Spinal cord (tissue), 9 donors: ENCODE measurements at regions not wholly inside any gene's neighbourhood (a gene's known extent, or its start where the extent isn't known, plus 50 kb on each side); places are given as distances from the start of the nearest gene placed in this dataset.

Experiments
- DNase-seq, 6 donors: peaks; one replicate each; pipeline versions ENCODE4 v3.0.0 to v3.0.0-alpha.2; 2013 to 2015; ENCODE audit warnings: low spot score in 6 of 6, low read depth in 4 of 6
- H3K27ac ChIP-seq: one replicate; pipeline ENCODE4 v1.5.1; 2013; ENCODE audit warnings: low read depth, low read length, control low read depth
- H3K27me3 ChIP-seq: one replicate; pipeline ENCODE4 v1.6.1; 2013; ENCODE audit warnings: low read length; ENCODE audit not compliant: control insufficient read depth, insufficient read depth
- H3K36me3 ChIP-seq: one replicate; pipeline ENCODE4 v1.6.1; 2013; ENCODE audit warnings: low read length; ENCODE audit not compliant: control insufficient read depth, insufficient read depth
- H3K4me1 ChIP-seq: one replicate; pipeline ENCODE4 v1.6.1; 2013; ENCODE audit warnings: low read length; ENCODE audit not compliant: control insufficient read depth, insufficient read depth
- H3K4me3 ChIP-seq: one replicate; pipeline ENCODE4 v1.5.1; 2013; ENCODE audit warnings: low read depth, low read length, control low read depth
- H3K9me3 ChIP-seq: one replicate; pipeline ENCODE4 v1.6.1; 2013; ENCODE audit warnings: low read length; ENCODE audit not compliant: control insufficient read depth, insufficient read depth
- WGBS: methylation state at CpG from one replicate; pipeline ENCODE4 v1.1.5; 2013; ENCODE audit warnings: missing lambda C conversion rate; ENCODE audit not compliant: insufficient coverage; 5-methylcytosine and 5-hydroxymethylcytosine counted together
- donor health status: healthy.

DNA sequence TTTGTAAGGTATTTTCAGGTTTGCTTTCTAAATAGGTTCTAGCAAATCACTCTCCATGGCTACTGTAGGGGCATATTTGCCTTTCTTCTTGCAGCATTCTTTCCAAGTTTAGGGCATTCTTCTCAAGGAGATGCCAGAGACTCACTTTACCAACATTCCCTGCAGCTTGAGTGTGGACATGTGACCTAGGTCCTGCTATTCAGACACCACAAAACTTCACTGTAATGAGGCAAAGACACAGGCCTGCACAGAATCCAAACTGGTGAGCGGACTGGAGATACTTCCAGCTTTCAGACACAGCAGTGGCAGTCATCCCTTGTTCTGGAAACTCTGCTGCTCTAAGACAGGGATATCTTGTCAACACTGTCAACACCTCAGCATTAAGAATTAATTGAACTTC is 146.4 kb upstream of the PFN2 start:
- no peaks in the 10 kb centered on the region for H3K27me3 ChIP-seq
- no peak overlapping the region for H3K4me3 ChIP-seq
- DNase-seq: no peak
- H3K4me1 ChIP-seq: no peaks in the 10 kb centered on the region
- no peak overlapping the region for H3K27ac ChIP-seq
- no peaks in the 10 kb centered on the region for H3K36me3 ChIP-seq
- H3K9me3 ChIP-seq: no peaks in the 10 kb centered on the region
- WGBS: 100% methylated on average over 1 of the region's 1 CpG

GRCh38 chr3:150116196-150116595 is 145.5 kb upstream of the PFN2 start:
- Histone ChIP-seq H3K27me3 (no peaks in the 10 kb centered on the region), H3K36me3 (no peaks in the 10 kb centered on the region), H3K4me1 (no peaks in the 10 kb centered on the region), H3K4me3 (no peak overlapping the region), H3K27ac (no peak overlapping the region), H3K9me3 (no peaks in the 10 kb centered on the region)
- DNase-seq: no peak
- WGBS: 96% methylated on average over 3 of the region's 4 CpGs

DNA sequence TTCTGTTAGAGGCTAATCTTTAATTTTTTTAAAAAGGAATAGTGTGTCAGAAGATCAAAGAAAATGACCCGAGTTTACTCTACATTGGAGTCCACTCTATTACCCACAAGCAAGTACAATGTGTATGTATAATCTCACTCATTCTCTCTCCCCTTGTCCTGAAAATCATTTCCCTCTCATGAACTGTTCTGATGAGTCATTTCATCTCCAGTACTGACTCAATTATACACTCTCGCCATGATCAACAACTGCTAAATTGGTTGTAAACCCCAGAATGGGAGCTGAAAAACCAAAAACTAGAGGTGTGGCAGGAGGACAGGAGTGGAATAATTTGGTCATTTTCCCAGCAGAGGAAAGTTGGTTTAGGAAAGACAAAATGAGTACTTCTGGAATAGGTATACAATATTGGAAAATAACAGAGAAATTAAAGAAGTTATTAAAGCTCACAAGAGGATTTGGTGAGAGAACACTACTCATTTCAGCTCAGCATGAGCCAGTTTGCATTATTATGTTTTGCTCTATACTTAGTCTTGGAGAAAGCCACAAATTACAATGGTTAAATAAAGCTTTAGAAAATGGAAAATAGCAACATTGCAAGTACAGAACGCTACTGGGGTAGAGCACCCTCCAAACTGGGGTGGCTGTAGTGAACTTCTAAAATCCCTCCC is 144.3 kb upstream of the PFN2 start:
- Histone ChIP-seq H3K27ac (no peak overlapping the region), H3K4me3 (no peak overlapping the region), H3K9me3 (no peaks in the 10 kb centered on the region), H3K36me3 (no peaks in the 10 kb centered on the region), H3K27me3 (no peaks in the 10 kb centered on the region), H3K4me1 (no peaks in the 10 kb centered on the region)
- WGBS: no CpG with 5 or more reads among the region's 3 CpGs
- DNase-seq: peak in 1 of 6 donors; percentile 78

- H3K36me3 ChIP-seq: no peaks in the 10 kb centered on the region
- H3K27ac ChIP-seq: no peak overlapping the region
- no peaks in the 10 kb centered on the region for H3K4me1 ChIP-seq
- H3K4me3 ChIP-seq: no peak overlapping the region
- H3K9me3 ChIP-seq: no peaks in the 10 kb centered on the region
- no peaks in the 10 kb centered on the region for H3K27me3 ChIP-seq
- 50% methylated on average over 1 of the region's 2 CpGs for WGBS
- DNase-seq: no peak
Measured at GRCh38 chr3:150114273-150114672, 143.6 kb upstream of the PFN2 start.

GRCh38 chr3:150110097-150110496 is 139.4 kb upstream of the PFN2 start:
- WGBS: no CpG with 5 or more reads among the region's 5 CpGs
- Histone ChIP-seq H3K9me3 (no peaks in the 10 kb centered on the region), H3K27ac (no peak overlapping the region), H3K36me3 (no peaks in the 10 kb centered on the region), H3K27me3 (no peaks in the 10 kb centered on the region), H3K4me1 (no peaks in the 10 kb centered on the region), H3K4me3 (no peak overlapping the region)
- no peak for DNase-seq

GRCh38 chr3:150107429-150108175 is 136.9 kb upstream of the PFN2 start:
- Histone ChIP-seq H3K36me3 (no peaks in the 10 kb centered on the region), H3K27me3 (no peaks in the 10 kb centered on the region), H3K9me3 (no peaks in the 10 kb centered on the region), H3K27ac (no peak overlapping the region), H3K4me3 (no peak overlapping the region), H3K4me1 (no peaks in the 10 kb centered on the region)
- DNase-seq: no peak
- 62% methylated on average over 3 of the region's 5 CpGs for WGBS

DNA sequence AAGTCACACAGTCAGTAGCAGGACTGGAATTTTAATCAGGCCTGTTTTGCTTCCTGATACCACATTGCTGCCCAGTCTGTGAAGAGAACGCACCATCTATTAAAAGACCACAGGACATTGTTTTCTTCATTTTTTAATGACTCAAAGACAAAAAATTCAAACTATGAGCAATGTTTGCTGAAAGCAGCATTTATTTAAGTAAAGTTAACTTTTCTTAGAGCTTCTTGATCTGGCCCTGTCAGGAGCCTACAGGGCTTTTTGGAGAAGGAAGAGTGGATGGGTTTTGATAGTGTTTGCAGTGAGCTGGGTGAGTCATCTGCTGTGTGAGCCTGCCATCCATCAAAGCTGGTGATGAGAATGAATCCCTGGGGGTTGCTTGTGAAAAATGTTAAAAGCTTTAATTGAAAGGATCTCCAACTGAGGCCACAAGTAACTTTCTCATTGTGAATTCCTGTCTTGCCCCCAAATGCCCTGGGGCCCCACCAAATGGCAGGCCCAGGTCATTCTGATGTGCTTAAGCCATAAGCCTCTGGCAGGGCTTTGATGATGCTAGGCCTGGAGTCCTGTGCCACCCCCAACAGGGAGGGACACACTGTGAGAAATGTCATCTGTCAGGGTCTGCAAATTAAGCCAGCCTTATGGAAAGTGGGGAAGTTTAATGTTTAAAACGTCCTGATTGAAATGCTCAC is 136.2 kb upstream of the PFN2 start:
- Histone ChIP-seq H3K9me3 (peaks cover under 1% of the 10 kb centered on the region), H3K27me3 (no peaks in the 10 kb centered on the region), H3K4me1 (no peaks in the 10 kb centered on the region), H3K36me3 (no peaks in the 10 kb centered on the region), H3K27ac (no peak overlapping the region), H3K4me3 (no peak overlapping the region)
- WGBS: 18% methylated on average over 1 of the region's 2 CpGs
- DNase-seq: peak in 2 of 6 donors; percentile 33 to 53

DNA sequence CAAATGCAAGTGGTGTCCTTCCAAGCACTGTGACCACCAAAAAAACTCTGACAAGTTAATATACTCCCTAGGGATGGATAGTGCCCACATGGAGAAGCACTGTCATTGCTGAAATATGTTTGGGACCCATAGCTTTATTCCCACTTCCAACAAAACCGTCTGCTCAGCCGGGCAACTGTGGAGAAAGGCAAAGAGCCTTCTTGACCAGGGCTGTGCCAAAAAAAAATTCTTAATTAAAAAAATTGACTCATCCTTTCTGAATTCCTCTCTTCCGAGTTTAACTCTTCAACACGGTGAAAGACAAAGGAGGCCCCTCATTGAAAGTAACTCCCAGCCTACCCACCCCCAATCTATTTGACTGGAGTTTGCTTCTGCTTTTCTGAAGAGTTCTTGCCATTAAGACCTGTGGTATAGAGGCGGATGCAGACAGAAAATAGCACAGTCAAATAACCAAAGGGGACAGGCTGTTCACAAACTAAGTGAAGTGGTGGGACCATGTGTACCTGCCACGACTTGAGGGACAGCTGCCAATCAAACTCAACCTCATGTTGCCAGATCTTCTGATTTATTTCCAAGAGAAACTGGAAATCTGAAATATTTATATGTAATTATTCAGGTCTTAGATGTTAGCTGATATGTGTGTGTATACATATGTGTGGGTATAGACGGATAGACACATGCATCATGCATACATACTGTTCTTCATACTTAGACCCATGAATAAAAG is 135.4 kb upstream of the PFN2 start:
- no peaks in the 10 kb centered on the region for H3K4me1 ChIP-seq
- 90% methylated on average over 3 of the region's 7 CpGs for WGBS
- no peak overlapping the region for H3K4me3 ChIP-seq

DNA sequence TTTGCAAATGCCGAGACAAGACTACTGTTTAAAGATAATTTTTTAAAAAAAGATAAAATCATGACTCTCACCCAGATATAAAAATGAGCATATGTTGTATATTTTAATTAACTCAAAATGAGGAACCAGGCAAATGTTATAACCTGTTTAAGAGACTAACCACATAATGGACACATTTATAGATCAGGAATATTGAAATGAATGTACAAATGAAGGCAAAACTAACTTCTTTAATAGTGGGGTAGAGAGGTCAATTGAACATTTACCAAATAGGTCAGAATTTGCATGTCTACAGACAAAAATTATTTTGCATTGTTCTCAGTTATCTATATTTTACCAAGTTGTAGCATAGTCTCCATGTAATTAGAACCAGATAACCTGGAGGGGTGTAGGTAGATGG is 134.3 kb upstream of the PFN2 start:
- no peak for DNase-seq
- H3K9me3 ChIP-seq: peaks cover 7% of the 10 kb centered on the region
- no CpG with 5 or more reads among the region's 1 CpG for WGBS
- no peak overlapping the region for H3K27ac ChIP-seq
- H3K36me3 ChIP-seq: no peaks in the 10 kb centered on the region
- H3K27me3 ChIP-seq: no peaks in the 10 kb centered on the region
- H3K4me3 ChIP-seq: no peak overlapping the region
- H3K4me1 ChIP-seq: no peaks in the 10 kb centered on the region

More for the DNA sequence above, 135.4 kb upstream of the PFN2 start:
- no peak overlapping the region for H3K27ac ChIP-seq
- no peaks in the 10 kb centered on the region for H3K27me3 ChIP-seq
- H3K9me3 ChIP-seq: peaks cover 7% of the 10 kb centered on the region
- DNase-seq: no peak
- H3K36me3 ChIP-seq: no peaks in the 10 kb centered on the region
